ENCODE measurements at regions not wholly inside any gene's neighbourhood (a gene's known extent, or its start where the extent isn't known, plus 50 kb on each side); places are given as distances from the start of the nearest gene placed in this dataset.

- DNase-seq, result no peak
Observed at GRCh38 chr5:136682986-136683385, 317.6 kb upstream of the TRPC7 start.

DNA sequence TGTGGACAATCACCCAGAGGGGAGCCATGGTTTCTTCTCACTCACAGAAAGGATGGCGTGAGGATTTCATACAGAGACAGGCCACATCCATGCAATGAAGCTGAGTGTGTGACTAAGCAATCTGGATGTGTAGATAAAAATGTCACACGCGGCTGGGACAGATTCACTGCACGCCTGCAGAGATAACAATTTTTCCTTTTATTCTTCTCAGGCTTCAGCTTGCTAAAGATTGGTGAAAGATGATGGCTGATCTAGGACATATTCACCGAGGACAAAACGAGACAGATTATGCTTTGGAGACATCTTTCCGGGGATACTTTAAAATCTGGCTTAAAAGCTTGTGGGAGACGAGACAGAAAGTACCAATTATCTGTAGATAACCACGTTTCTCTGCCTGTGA, 313.9 kb upstream of the TRPC7 start:
- no peak for DNase-seq

GRCh38 chr5:136677217-136677616, 311.9 kb upstream of the TRPC7 start:
- DNase-seq, result no peak

GRCh38 chr5:136676685-136677084, 311.3 kb upstream of the TRPC7 start:
- no peak for DNase-seq

GRCh38 chr5:136675769-136676168, 310.4 kb upstream of the TRPC7 start:
- no peak for DNase-seq

DNA sequence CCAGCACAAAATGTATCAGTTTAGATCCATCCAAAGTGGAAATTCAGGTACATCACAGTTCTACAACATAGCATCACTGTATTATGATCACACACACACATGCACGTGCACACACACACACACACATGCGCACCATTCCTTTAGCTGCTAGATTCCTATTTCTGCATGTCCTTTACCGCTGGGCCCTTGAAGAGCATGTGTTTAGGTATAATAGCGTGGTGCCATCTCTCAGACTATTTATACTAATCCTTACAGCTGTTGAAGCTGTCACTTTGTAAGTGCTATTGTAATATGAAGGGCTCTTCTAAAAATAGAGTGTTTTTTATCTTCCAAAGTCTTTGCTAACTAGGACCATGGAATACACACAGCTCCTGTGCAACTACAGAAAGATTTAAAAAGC, 308.8 kb upstream of the TRPC7 start:
- DNase-seq, result no peak

- no peak for DNase-seq
Observed at GRCh38 chr5:136667789-136668188, 302.4 kb upstream of the TRPC7 start.

DNA sequence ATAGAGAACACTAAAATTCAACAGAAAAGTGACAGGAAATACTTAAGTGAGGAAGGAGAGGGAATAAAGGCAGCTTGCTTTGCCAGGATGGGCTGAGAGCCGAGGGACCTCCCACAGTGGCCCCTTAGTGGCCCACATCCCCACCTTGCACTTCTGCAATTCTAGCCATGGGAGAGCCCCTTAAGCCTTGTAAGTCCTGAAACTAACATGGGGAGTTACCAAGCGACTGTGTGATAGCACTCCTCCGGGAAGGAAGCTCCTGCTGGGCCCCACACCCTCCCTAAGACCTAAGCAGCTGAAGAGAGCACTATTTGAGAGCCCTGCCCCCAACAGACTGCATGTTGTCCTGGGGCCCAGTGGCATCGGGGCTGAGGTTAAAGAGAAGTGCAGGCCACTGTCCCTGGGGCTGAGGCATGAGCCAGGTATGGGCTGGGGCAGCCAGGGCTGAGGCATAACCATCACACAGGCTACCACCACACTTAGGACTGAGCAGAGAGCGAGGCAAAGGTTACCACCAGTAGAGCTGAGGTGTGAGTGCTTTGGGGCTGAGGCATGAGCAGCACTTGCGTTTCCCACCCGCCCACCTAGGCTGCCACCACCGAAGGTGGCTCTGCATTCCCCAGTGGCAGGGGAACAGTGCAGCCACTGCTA, 301.8 kb upstream of the TRPC7 start:
- no peak for DNase-seq

- no peak for DNase-seq
Observed at GRCh38 chr5:136665331-136665730, 300.0 kb upstream of the TRPC7 start.

DNA sequence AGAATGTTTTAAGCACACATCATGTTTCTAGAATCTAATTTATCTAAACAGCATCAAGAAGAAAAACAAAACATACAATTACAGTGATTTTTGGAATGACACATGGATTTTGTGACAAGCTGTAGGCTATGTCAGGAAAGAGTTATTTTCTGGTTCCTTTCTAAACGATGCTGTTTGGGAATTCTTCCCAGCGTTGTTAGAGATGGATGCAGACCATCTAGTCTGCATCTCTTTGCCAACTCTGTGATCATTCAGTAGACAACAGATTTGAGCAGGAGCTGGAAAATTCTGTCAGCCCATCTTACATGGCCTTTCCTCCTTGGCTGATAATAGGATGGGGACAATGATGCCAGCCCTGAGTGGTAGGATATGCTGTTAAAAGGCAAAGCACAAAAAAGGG, 295.7 kb upstream of the TRPC7 start:
- no peak for DNase-seq

DNA sequence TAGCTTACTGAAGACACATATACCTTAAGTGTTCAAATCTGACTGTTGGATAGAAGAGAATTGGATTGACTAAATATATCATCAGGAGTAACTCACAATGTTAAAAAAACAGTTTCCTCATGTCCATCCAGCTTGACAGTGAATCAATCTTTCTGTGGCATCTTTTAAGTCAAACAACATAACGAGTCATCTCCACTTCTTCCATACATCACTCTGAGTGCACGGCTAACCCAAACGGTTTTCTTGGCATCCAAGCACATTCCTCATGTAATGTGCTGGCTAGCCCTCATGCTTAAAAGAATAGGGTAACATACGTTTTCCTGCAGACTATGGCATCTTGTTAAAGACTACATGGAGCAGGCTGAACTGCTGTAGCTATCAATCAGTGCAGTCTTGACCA, 291.5 kb upstream of the TRPC7 start:
- no peak for DNase-seq

GRCh38 chr5:136655468-136655867, 290.1 kb upstream of the TRPC7 start:
- DNase-seq, result no peak

GRCh38 chr5:136646915-136647314, 281.6 kb upstream of the TRPC7 start:
- no peak for DNase-seq

DNA sequence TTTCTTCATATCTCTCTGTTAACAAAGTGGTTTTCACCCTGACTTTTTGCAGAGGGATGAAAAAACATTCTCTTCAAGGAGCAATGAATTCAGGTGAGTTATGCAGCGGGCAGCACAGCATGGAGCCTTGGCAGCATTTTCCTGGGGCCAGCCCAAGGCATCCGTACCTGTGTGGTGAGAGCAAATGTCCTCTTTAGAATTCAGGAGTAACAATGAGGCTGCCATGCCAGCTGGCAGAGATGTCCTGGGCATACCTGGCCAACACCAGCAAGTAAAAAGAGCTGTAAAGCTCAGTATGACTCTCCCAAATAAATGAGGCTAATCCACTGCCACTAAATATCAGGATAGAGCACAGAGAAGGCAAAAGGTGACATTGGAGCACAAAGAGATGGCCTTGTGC, 277.6 kb upstream of the TRPC7 start:
- DNase-seq, result no peak

- no peak for DNase-seq
Observed at GRCh38 chr5:136639616-136640015, 274.3 kb upstream of the TRPC7 start.

DNA sequence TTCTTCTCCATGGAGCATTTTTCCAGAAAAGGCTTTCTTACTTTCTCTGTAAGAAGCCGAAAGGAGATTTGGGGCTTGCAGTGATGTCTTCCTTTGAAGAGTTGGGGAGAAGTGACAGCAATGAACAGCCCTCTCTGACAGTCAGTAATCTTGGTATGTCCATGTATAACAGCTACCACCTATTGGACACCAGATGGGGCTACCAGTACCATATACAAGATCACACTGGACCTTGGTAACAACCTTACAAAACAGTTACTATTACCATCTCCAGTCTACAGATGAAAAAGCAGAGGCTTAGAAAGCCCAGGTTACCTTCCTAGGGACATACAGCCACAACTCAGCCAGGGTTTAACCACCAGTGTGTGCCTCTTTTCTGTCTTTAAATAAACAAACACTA, 272.7 kb upstream of the TRPC7 start:
- no peak for DNase-seq

DNA sequence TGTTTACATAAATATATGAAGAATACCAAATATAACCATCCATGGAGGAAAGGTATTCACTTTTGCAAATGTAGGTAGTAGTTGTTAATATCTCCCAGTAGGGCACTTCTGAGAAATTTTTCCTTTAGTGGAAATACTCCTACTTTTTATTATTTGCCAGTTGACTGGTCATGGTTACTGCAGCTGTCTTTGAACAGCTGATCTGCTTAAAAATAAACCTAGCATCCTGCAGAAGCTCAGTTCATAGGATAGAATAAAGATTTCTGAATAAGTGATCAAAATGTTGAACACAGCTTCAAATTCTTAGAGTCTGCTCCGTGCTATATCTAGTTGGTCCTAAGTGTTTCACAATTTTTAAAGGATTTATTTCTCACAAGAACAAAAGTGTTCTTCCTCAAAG, 270.7 kb upstream of the TRPC7 start:
- DNase-seq, result no peak

DNA sequence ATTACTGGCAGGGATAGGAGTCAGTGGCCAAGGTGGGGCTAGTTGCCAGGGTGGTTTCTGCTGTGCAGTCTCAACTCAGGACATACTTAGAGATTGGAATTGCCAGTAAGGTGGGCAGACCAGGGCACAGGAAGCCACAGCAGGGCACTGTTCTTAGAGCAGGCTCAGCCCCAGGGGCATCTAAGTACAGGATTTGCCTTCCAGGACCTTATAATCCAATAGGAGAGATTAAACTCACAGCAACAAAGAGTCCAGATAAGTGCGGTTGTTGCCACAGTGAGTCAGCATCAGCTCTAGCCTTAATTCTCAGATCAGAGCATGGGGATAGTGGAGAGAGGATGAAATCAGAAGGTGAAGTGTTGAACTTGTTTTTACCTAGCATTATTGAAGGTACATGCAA, 265.8 kb upstream of the TRPC7 start:
- no peak for DNase-seq

DNA sequence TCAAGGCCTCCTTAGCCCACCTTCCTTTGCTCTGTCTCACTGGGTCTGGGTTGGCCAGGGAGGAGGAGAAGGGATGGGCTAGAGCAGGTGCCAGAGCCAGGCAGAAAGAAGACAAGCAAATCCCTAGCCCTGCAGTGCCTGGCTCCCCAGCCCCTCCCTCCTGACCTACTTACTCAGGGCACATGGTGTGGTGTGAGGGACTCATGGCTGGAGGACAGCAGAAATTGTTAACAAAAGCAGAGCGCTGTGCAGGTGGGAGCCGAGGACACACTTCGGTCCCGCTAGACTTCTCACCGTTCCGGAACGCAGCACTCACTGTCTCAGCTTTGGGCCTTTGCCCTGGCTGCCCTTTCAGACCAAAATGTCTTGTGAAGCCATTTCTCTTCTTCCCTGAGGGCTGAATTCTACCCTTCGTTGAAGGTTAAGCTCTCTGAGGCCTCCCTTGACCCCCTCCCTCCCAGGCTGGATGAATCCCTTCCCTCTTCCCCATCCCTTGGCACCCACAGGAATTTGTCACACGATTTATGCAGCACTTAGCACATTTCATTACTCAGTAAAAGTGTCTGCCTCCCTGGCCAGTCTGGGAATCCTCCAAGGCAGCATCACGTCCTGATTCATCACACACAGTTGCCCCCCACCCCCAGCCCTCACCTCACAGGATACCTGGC, 263.9 kb upstream of the TRPC7 start:
- DNase-seq, result no peak

GRCh38 chr5:136626531-136626930, 261.2 kb upstream of the TRPC7 start:
- no peak for DNase-seq

DNA sequence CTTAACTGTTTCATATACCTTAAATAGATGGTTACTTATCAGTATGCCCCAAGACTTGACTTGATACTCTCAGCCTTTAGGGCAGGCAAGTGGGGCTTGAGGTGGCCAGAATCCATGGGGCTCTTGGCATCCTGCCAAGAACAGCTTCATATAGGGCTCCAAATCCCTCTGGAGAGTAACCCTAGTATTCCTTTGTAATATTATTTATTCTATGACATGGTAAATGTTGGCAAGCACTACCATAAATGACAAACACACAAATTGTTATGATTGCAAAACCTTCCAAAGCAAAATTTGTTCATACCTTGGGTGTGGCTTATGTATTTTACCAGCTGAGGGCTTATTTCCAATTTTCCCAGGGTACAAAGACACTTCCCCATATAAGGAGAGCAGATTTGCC, 257.4 kb upstream of the TRPC7 start:
- no peak for DNase-seq

GRCh38 chr5:136621743-136622142, 256.4 kb upstream of the TRPC7 start:
- DNase-seq, result no peak

DNA sequence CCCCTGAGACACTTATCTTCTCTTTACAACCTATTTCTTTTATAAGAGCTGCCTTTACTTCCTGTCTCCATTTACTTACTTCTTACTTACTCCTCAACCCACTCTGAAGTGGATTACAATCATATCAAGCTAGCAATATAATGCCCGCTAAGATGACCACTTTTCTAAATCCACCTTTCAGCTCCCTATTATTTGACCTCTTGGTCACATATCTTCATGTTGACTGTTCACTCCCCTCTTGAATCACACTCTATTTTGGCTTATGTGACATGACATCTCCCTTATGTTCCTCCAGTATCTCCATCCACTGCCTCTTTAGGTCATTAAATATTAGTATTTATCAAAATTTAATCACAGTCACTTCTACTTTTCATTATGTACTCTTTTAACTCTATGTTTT, 255.3 kb upstream of the TRPC7 start:
- DNase-seq, result no peak

DNA sequence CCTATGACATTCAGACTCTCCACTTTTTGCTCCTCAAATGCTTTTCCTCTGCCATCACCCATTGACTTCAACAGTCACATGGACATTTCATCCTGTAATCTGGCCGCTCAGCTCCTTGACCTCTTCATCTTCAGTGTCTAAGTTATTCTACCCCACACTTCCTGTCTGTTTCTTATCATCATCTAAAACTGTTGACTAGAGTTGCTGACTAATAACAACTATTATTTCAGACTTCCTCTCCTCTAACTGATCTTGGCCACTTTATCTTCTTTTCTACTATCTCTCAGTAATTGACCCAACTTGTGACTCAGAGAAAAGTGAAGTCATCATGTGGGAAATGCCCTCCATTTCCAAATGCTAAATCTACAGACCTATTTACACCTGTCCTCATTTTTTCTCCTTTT, 254.7 kb upstream of the TRPC7 start:
- no peak for DNase-seq

GRCh38 chr5:136619556-136619955, 254.2 kb upstream of the TRPC7 start:
- DNase-seq, result no peak
